Parathyroid adenoma (tissue), 2 donors: ENCODE measurements at regions not wholly inside any gene's neighbourhood (a gene's known extent, or its start where the extent isn't known, plus 50 kb on each side); places are given as distances from the start of the nearest gene placed in this dataset.

ENCODE experiments used
- H2AFZ ChIP-seq: fragments of 300-600 bp; sonication (generic); one replicate; pipeline ENCODE4 v1.7.0; 2017; ENCODE audit warnings: antibody characterized with exemption, mild to moderate bottlenecking
- H3K27ac ChIP-seq: fragments of 300-600 bp; sonication (generic); one replicate; pipeline ENCODE4 v1.7.0; 2017
- H3K27me3 ChIP-seq: fragments of 300-600 bp; sonication (generic); one replicate; pipeline ENCODE4 v1.7.0; 2017; ENCODE audit warnings: low read length; ENCODE audit not compliant: control insufficient read depth, insufficient read depth
- H3K36me3 ChIP-seq: fragments of 300-600 bp; sonication (generic); one replicate; pipeline ENCODE4 v1.7.0; 2017; ENCODE audit warnings: low read length; ENCODE audit not compliant: control insufficient read depth, insufficient read depth
- H3K4me1 ChIP-seq: fragments of 300-600 bp; sonication (generic); one replicate; pipeline ENCODE4 v1.7.0; 2017; ENCODE audit warnings: control low read depth
- H3K4me2 ChIP-seq: fragments of 300-600 bp; sonication (generic); one replicate; pipeline ENCODE4 v1.7.0; 2017; ENCODE audit warnings: low read length
- H3K4me3 ChIP-seq: fragments of 300-600 bp; sonication (generic); one replicate; pipeline ENCODE4 v1.7.0; 2017; ENCODE audit warnings: low read depth, low read length
- H3K79me2 ChIP-seq: fragments of 300-600 bp; sonication (generic); one replicate; pipeline ENCODE4 v1.7.0; 2017; ENCODE audit warnings: control low read depth
- H3K9ac ChIP-seq: fragments of 300-600 bp; sonication (generic); one replicate; pipeline ENCODE4 v1.7.0; 2017; ENCODE audit warnings: mild to moderate bottlenecking
- H3K9me3 ChIP-seq: fragments of 300-600 bp; sonication (generic); one replicate; pipeline ENCODE4 v1.7.0; 2017; ENCODE audit warnings: low read length; ENCODE audit not compliant: control insufficient read depth
- CTCF ChIP-seq: fragments of 300-600 bp; sonication (generic); IDR thresholded peaks from one replicate; pipeline ENCODE4 v1.7.0; 2017; ENCODE audit warnings: antibody characterized with exemption, mild to moderate bottlenecking
- donor health status: primary hyperparathyroidism.

- Histone ChIP-seq H3K27ac (no peak overlapping the region), H3K36me3 (no peaks in the 10 kb centered on the region), H3K27me3 (no peaks in the 10 kb centered on the region), H3K9me3 (no peaks in the 10 kb centered on the region), H3K9ac (no peak overlapping the region), H3K79me2 (no peaks in the 10 kb centered on the region), H3K4me2 (no peak overlapping the region), H3K4me3 (no peak overlapping the region), H3K4me1 (no peaks in the 10 kb centered on the region), H2AFZ (no peak overlapping the region)
- no peak for TF ChIP-seq CTCF
Observed at GRCh38 chr1:163959622-163960021, 599.4 kb upstream of the PBX1 start.

DNA sequence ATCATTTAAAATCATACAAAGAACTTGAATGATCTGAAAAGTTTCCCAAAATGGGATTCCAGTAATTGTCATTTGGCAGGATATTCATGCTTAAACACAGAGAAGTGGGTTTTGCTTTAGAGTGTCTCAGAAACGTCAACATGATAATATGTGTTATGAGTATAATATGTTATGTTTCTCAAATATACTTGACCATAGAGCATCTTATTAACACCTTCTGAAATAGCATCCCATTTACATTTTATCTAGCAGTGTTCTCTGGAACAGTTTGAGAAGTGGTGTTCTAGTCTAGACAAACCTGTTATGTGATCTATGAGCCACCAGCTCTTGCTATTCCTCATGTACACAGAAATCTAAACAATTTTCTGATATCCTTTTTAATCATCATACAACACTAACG, 588.8 kb upstream of the PBX1 start:
- H3K36me3 ChIP-seq, result no peaks in the 10 kb centered on the region
- no peaks in the 10 kb centered on the region for H3K79me2 ChIP-seq
- H3K4me1 ChIP-seq, result no peaks in the 10 kb centered on the region
- no peak overlapping the region for H3K9ac ChIP-seq
- H3K4me2 ChIP-seq, result no peak overlapping the region
- TF ChIP-seq CTCF, result no peak
- H3K27me3 ChIP-seq, result no peaks in the 10 kb centered on the region
- no peak overlapping the region for H3K27ac ChIP-seq
- H3K9me3 ChIP-seq, result no peaks in the 10 kb centered on the region
- H2AFZ ChIP-seq, result no peak overlapping the region
- H3K4me3 ChIP-seq, result no peak overlapping the region

GRCh38 chr1:163970699-163971098, 588.3 kb upstream of the PBX1 start:
- TF ChIP-seq CTCF, result no peak
- Histone ChIP-seq H3K9me3 (no peaks in the 10 kb centered on the region), H3K9ac (no peak overlapping the region), H3K4me2 (no peak overlapping the region), H2AFZ (no peak overlapping the region), H3K27ac (no peak overlapping the region), H3K79me2 (no peaks in the 10 kb centered on the region), H3K4me3 (no peak overlapping the region), H3K4me1 (no peaks in the 10 kb centered on the region), H3K27me3 (no peaks in the 10 kb centered on the region), H3K36me3 (no peaks in the 10 kb centered on the region)

DNA sequence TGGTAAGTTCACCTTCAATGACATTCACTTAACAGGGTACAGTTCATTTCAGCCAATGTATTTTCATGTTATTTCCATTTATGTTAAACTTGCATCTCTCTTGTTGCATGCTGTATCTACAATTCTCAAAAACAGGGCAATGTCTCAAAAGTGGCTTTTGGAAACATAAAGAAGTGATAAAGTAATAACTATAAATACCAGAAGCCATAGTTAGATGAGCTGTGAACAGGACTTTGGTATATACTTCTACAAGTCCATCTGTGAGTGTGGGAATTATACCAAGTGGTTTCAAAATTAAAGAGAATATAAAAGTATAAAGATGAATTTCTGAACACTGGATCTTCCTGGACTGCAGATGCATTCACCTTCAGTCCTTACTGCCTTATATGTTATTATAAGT, 585.4 kb upstream of the PBX1 start:
- Histone ChIP-seq H3K4me2 (no peak overlapping the region), H3K27ac (no peak overlapping the region), H3K9ac (no peak overlapping the region), H3K79me2 (no peaks in the 10 kb centered on the region), H3K9me3 (no peaks in the 10 kb centered on the region), H3K4me1 (no peaks in the 10 kb centered on the region), H2AFZ (no peak overlapping the region), H3K4me3 (no peak overlapping the region), H3K36me3 (no peaks in the 10 kb centered on the region), H3K27me3 (no peaks in the 10 kb centered on the region)
- no peak for TF ChIP-seq CTCF

- Histone ChIP-seq H3K9me3 (no peaks in the 10 kb centered on the region), H3K27ac (no peak overlapping the region), H2AFZ (no peak overlapping the region), H3K4me2 (no peak overlapping the region), H3K36me3 (no peaks in the 10 kb centered on the region), H3K79me2 (no peaks in the 10 kb centered on the region), H3K27me3 (no peaks in the 10 kb centered on the region), H3K4me3 (no peak overlapping the region), H3K9ac (no peak overlapping the region), H3K4me1 (no peaks in the 10 kb centered on the region)
- no peak for TF ChIP-seq CTCF
Observed at GRCh38 chr1:163974120-163974519, 584.9 kb upstream of the PBX1 start.
